ENCODE measurements at regions not wholly inside any gene's neighbourhood (a gene's known extent, or its start where the extent isn't known, plus 50 kb on each side); places are given as distances from the start of the nearest gene placed in this dataset.

DNA sequence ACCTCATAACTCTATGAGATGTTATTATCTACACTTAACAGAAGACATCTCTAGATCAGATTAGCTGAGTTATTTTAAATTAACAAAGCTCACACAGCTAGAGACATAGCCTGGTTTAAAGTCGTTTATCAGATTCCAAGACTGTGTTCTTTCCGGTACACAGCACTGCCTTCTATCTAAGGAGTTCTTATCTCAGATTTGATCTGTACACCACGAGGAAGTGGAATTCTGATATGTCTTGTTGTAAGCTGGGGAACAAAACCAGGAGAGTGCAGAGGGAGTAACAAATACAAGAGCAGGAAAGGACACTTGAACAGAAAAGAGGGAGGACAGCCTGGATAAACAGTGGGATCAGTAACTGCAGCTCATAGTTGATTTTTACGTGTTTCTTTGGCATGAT is 61.7 kb upstream of the KCNMB2 start:
- no peaks in the 10 kb centered on the region for H3K4me1 ChIP-seq
- no peaks in the 10 kb centered on the region for H3K36me3 ChIP-seq
- no peaks in the 10 kb centered on the region for H3K9me3 ChIP-seq
- TF ChIP-seq, protein P1, sequence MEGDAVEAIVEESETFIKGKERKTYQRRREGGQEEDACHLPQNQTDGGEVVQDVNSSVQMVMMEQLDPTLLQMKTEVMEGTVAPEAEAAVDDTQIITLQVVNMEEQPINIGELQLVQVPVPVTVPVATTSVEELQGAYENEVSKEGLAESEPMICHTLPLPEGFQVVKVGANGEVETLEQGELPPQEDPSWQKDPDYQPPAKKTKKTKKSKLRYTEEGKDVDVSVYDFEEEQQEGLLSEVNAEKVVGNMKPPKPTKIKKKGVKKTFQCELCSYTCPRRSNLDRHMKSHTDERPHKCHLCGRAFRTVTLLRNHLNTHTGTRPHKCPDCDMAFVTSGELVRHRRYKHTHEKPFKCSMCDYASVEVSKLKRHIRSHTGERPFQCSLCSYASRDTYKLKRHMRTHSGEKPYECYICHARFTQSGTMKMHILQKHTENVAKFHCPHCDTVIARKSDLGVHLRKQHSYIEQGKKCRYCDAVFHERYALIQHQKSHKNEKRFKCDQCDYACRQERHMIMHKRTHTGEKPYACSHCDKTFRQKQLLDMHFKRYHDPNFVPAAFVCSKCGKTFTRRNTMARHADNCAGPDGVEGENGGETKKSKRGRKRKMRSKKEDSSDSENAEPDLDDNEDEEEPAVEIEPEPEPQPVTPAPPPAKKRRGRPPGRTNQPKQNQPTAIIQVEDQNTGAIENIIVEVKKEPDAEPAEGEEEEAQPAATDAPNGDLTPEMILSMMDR (IDR thresholded peaks at IDR 0.05; ENCODE audit: low read depth, low read length), result no peak
- no peak for DNase-seq
- H3K27me3 ChIP-seq, result no peaks in the 10 kb centered on the region
- H3K4me3 ChIP-seq (ENCODE audit: low read depth, low read length), result no peak overlapping the region

DNA sequence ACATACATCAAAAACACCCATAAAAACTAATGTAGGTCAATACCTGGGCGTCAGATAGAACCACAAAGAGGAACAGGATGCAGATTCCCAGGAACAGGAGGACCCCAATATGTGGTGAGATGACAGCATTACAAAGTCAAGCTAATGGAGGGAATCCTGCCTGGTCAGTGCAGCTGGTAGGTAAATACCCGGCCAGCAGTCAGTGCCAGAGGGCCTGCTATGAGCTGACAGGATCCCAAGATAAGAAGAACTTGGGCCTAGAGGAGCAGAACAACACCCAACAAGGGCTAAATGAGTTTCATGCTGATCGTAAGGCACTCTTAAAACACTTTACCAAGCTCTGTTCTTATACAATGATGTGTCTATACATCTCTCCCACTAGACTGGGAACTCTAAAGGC is 61.2 kb upstream of the KCNMB2 start:
- H3K4me1 ChIP-seq, result no peaks in the 10 kb centered on the region
- DNase-seq, result no peak
- H3K36me3 ChIP-seq, result no peaks in the 10 kb centered on the region
- TF ChIP-seq, protein P1 (IDR thresholded peaks at IDR 0.05; ENCODE audit: low read depth, low read length), result no peak
- no peak overlapping the region for H3K4me3 ChIP-seq (ENCODE audit: low read depth, low read length)
- H3K9me3 ChIP-seq, result no peaks in the 10 kb centered on the region
- H3K27me3 ChIP-seq, result no peaks in the 10 kb centered on the region

DNA sequence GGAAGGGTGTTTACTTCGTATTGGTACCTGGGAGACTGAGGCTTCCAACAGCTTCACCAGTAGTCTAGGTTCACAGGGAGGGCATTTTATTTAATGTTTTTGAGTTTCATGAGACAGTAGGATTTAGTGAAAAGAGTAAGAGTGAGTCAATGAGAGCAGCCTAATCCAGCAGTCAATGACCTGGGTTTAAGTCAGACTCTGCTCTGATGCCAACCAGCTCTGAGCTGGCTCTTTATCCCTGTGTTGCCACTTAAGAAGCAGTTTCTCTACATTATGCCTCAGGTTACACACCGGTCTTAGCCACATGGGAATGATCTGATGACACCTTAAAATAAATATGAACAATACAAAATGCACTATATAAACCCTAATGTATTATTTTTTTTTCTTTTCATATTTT is 59.4 kb upstream of the KCNMB2 start:
- Histone ChIP-seq H3K27me3 (peaks cover 1% of the 10 kb centered on the region), H3K4me1 (no peaks in the 10 kb centered on the region), H3K4me3 (ENCODE audit: low read depth, low read length) (no peak overlapping the region), H3K36me3 (no peaks in the 10 kb centered on the region), H3K9me3 (no peaks in the 10 kb centered on the region)
- no peak for DNase-seq
- TF ChIP-seq, protein P1 (IDR thresholded peaks at IDR 0.05; ENCODE audit: low read depth, low read length), result no peak

DNA sequence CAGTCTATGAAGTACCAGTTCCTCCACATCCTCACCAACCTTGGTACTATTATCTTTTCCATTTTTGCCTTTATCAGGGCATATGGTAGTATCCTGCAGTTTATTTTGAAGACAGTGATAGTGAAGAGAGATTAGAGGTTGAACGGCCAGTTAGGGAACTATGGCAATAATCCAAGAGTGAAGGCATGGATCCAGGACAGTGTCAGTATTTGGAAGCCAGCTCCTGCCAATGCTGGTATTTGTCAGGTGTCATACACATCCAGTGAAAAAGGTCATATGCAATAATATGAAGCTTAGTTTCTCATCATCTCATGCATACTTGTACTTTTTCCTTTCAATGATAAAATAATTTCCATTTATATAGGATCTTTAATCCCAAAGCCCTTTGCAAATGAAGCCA is 56.8 kb upstream of the KCNMB2 start:
- no peaks in the 10 kb centered on the region for H3K36me3 ChIP-seq
- H3K4me1 ChIP-seq, result no peaks in the 10 kb centered on the region
- no peak overlapping the region for H3K4me3 ChIP-seq (ENCODE audit: low read depth, low read length)
- TF ChIP-seq, protein P1 (IDR thresholded peaks at IDR 0.05; ENCODE audit: low read depth, low read length), result no peak
- no peak for DNase-seq
- peaks cover 19% of the 10 kb centered on the region for H3K27me3 ChIP-seq
- H3K9me3 ChIP-seq, result no peaks in the 10 kb centered on the region

DNA sequence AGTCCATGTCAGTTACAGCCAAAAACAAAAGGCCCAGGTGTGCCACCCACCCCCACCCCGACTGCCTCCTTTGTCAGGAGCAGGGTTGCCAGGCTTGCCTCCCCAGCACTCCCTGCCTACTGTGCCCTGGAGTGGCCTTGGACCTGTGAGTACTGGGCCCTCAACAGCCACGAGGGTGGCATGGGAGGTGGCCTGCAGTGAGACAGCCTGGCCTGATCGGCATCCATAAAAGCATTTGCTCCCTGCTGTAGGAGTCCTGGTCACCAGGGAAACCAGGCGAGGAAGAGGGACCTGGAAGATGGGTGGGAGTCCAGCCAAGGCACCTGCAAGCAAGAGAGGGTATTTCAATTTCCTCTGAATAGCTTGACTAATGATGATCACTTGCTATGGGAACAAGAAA is 56.4 kb upstream of the KCNMB2 start:
- Histone ChIP-seq H3K4me1 (no peaks in the 10 kb centered on the region), H3K36me3 (no peaks in the 10 kb centered on the region), H3K9me3 (no peaks in the 10 kb centered on the region), H3K4me3 (ENCODE audit: low read depth, low read length) (no peak overlapping the region), H3K27me3 (peaks cover 20% of the 10 kb centered on the region)
- DNase-seq, result no peak
- TF ChIP-seq, protein P1 (IDR thresholded peaks at IDR 0.05; ENCODE audit: low read depth, low read length), result no peak

DNA sequence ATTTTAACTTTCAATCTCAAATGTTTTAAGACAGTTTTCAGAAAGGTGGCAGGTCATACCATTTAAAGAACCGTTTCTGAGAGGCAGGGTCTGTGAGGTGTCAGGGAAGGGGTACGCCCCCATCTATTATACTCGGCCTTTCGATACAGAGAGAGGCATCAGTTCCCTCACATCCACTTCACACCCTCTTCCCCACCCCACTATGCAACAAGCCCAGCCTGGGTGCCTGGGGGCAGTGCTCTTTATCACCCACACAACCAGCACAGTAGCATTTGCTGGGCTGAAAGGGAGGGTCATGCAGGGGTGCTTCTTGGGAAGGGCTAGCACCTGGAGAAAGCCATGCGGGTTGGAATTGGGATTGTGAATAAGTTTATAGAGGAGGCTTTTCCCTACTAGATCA is 56.0 kb upstream of the KCNMB2 start:
- Histone ChIP-seq H3K9me3 (no peaks in the 10 kb centered on the region), H3K27me3 (peaks cover 20% of the 10 kb centered on the region), H3K4me3 (ENCODE audit: low read depth, low read length) (no peak overlapping the region), H3K4me1 (no peaks in the 10 kb centered on the region), H3K36me3 (no peaks in the 10 kb centered on the region)
- no peak for DNase-seq
- TF ChIP-seq, protein P1 (IDR thresholded peaks at IDR 0.05; ENCODE audit: low read depth, low read length), result no peak

All from BE2C (cell line).